ENCODE measurements at regions not wholly inside any gene's neighbourhood (a gene's known extent, or its start where the extent isn't known, plus 50 kb on each side); places are given as distances from the start of the nearest gene placed in this dataset.

DNA sequence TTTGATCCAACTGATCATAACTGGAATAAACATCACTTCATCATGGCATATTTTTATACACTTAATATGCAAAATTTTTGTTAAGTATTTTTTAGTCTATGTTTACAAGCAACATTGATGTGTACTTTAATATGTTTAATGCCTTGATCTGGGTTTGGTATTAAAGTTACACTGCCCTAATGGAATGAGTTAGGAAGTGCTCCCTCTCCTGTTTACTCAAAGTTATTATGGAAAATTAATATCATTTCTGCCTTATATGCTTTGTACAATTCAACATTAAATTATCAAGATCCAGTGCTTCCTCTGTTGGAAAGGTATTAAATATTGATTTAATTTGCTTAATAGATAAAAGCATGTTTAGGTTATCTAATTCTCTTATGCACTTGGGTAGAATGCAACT, 927.3 kb upstream of the RAG2 start:
- H3K9me3 Mint-ChIP-seq (ENCODE audit: low read depth) = peaks cover 14% of the 10 kb centered on the region
- H3K27ac Mint-ChIP-seq (ENCODE audit: unreplicated experiment) = no peak overlapping the region
- peaks cover 2% of the 10 kb centered on the region for H3K36me3 Mint-ChIP-seq (ENCODE audit: low read depth)
- H3K27me3 Mint-ChIP-seq (ENCODE audit: low read depth) = no peaks in the 10 kb centered on the region
- H3K4me3 Mint-ChIP-seq (ENCODE audit: unreplicated experiment) = no peak overlapping the region
- TF ChIP-seq, protein P1, sequence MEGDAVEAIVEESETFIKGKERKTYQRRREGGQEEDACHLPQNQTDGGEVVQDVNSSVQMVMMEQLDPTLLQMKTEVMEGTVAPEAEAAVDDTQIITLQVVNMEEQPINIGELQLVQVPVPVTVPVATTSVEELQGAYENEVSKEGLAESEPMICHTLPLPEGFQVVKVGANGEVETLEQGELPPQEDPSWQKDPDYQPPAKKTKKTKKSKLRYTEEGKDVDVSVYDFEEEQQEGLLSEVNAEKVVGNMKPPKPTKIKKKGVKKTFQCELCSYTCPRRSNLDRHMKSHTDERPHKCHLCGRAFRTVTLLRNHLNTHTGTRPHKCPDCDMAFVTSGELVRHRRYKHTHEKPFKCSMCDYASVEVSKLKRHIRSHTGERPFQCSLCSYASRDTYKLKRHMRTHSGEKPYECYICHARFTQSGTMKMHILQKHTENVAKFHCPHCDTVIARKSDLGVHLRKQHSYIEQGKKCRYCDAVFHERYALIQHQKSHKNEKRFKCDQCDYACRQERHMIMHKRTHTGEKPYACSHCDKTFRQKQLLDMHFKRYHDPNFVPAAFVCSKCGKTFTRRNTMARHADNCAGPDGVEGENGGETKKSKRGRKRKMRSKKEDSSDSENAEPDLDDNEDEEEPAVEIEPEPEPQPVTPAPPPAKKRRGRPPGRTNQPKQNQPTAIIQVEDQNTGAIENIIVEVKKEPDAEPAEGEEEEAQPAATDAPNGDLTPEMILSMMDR (IDR thresholded peaks at IDR 0.05) = peak; percentile 73
- no peak for DNase-seq (ENCODE audit: low spot score)
- no peaks in the 10 kb centered on the region for H3K4me1 Mint-ChIP-seq (ENCODE audit: low read depth)

DNA sequence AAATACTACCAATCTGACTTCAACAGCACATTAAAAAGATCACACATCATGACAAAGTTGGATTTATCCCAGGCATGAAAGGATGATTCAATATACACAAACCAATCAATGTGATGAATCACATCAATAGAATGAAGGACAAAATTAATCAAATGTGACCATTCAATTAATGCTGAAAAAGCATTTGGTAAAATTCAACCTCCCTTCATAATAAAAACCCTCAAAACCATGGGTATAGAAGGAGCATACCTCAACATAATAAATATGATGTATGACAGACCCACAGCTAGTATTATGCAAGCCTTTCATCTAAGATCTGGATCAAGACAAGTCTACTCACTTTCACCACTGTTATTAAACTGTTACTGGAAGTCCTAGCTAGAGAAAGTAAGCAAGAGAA, 921.7 kb upstream of the RAG2 start:
- TF ChIP-seq, protein P1 (IDR thresholded peaks at IDR 0.05) = no peak
- H3K4me3 Mint-ChIP-seq (ENCODE audit: unreplicated experiment) = no peak overlapping the region
- H3K27ac Mint-ChIP-seq (ENCODE audit: unreplicated experiment) = no peak overlapping the region
- H3K4me1 Mint-ChIP-seq (ENCODE audit: low read depth) = peaks cover 1% of the 10 kb centered on the region
- H3K9me3 Mint-ChIP-seq (ENCODE audit: low read depth) = peaks cover 49% of the 10 kb centered on the region
- H3K27me3 Mint-ChIP-seq (ENCODE audit: low read depth) = no peaks in the 10 kb centered on the region
- peaks cover 15% of the 10 kb centered on the region for H3K36me3 Mint-ChIP-seq (ENCODE audit: low read depth)
- DNase-seq (ENCODE audit: low spot score) = no peak

DNA sequence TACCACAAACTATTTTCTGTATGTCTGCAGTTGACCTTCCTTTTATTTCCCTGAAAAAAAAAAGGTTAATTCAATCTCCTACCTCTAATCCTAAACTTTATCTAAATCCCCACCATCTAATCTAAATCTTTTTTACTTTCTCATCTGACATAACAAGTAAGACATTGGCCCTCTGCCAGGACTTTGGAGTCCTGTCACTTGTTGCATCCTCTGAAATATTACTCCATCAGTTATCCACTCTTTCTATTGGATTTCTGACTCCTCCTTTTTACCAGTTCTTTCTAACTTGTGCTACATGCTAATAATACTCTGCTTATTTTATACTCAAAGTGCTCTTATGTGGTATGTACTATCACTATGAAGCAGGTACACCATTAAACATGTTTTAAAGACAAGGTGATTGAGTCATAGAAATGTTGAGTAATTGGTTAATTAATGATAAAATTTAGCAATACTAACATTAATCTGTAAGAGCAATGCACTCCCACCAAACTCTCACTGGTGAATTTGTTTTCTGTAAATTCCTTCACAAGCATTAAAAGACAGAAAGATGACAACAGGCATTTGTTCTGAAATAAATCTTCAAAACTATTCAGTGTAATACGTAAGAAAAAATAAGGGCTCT, 914.2 kb upstream of the RAG2 start:
- H3K4me1 Mint-ChIP-seq (ENCODE audit: low read depth) = peaks cover 27% of the 10 kb centered on the region
- TF ChIP-seq, protein P1 (IDR thresholded peaks at IDR 0.05) = no peak
- H3K27me3 Mint-ChIP-seq (ENCODE audit: low read depth) = no peaks in the 10 kb centered on the region
- H3K36me3 Mint-ChIP-seq (ENCODE audit: low read depth) = peaks cover 4% of the 10 kb centered on the region
- no peak overlapping the region for H3K4me3 Mint-ChIP-seq (ENCODE audit: unreplicated experiment)
- H3K27ac Mint-ChIP-seq (ENCODE audit: unreplicated experiment) = peak overlapping the region; percentile 92
- no peak for DNase-seq (ENCODE audit: low spot score)
- peaks cover 16% of the 10 kb centered on the region for H3K9me3 Mint-ChIP-seq (ENCODE audit: low read depth)

DNA sequence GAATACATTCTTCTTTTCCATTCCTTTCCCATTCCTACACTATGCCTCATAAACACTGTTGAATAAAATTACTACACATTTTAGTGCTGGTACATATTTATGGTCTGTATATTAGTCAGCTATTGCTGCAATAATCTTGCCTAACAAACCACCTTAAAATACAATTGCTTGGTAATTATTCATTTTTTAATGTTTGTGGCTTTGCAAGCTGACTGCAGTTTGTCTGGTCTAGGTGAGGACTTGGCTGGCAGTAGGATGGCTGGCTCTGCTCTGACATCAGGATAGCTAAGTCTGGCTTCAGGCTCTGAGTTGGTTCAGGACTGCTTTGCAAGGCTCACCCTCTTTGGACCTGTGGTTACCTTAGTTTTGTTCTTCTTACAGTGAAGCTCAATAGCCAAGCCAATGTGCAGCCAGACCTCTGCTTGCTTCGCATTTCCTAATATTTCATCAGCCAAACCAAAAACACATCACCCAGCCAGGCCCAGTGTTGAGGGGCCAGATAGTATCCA, 913.4 kb upstream of the RAG2 start:
- Mint-ChIP-seq H3K27me3 (ENCODE audit: low read depth) (no peaks in the 10 kb centered on the region), H3K36me3 (ENCODE audit: low read depth) (no peaks in the 10 kb centered on the region), H3K4me1 (ENCODE audit: low read depth) (peaks cover 27% of the 10 kb centered on the region), H3K27ac (ENCODE audit: unreplicated experiment) (peak overlapping the region; percentile 92), H3K9me3 (ENCODE audit: low read depth) (peaks cover 10% of the 10 kb centered on the region), H3K4me3 (ENCODE audit: unreplicated experiment) (no peak overlapping the region)
- DNase-seq (ENCODE audit: low spot score) = no peak
- TF ChIP-seq, protein P1 (IDR thresholded peaks at IDR 0.05) = no peak

DNA sequence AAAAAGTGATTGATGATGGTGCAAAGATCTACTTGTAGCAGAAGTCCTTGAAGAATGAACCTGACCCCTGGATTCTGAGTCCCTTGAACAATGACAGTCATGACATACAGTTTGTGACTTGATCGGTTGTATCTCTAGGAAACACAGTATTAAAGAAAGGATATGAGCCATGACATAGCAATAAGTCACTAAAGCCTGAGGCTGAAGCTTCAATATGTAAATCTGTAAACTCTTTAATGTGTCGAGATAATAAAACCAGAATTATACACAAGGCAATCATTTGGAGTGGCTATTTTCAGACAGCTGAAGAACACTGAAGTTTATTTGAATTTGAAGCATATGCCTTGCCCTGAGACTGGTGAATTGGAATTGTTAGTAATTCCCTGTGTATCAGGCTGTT, 911.5 kb upstream of the RAG2 start:
- H3K4me3 Mint-ChIP-seq (ENCODE audit: unreplicated experiment) = no peak overlapping the region
- no peak overlapping the region for H3K27ac Mint-ChIP-seq (ENCODE audit: unreplicated experiment)
- no peaks in the 10 kb centered on the region for H3K9me3 Mint-ChIP-seq (ENCODE audit: low read depth)
- H3K4me1 Mint-ChIP-seq (ENCODE audit: low read depth) = peaks cover 34% of the 10 kb centered on the region
- TF ChIP-seq, protein P1 (IDR thresholded peaks at IDR 0.05) = no peak
- no peaks in the 10 kb centered on the region for H3K27me3 Mint-ChIP-seq (ENCODE audit: low read depth)
- no peak for DNase-seq (ENCODE audit: low spot score)
- no peaks in the 10 kb centered on the region for H3K36me3 Mint-ChIP-seq (ENCODE audit: low read depth)

Measured in chondrocyte (in vitro differentiated cells).